ENCODE measurements at regions not wholly inside any gene's neighbourhood (a gene's known extent, or its start where the extent isn't known, plus 50 kb on each side); places are given as distances from the start of the nearest gene placed in this dataset.
"Not testable (repeated sequence)": the region's sequence is repeated elsewhere in the genome, so short reads cannot be mapped to it uniquely, and the experiment has no call there.

DNA sequence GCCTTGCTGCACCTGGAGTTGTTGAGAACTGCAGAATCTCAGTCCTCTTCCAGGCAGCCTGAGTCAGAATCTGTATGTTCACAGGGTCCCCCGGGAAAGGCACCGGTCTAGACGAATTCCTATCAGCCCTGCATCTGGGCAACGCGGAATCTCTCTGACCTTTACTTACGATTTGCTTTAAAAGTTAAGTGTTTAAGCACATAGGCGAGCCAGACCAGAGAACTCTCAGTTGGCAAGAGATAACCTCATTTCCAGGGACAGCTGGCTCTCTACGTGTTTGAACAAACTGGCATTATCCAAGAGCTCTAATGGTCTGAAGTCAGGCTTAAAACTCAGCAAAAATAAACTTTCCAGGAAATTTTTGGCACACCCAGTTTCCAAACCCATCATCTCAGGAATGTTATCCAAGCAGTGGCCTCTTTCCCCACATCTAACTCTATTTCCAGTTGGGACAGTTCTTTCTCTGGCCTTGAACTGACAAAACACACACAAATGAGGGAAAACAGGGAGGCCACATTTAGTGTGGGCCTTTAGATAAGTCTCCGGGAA, 53.4 kb downstream of the HES1 start:
- DNase-seq (ENCODE audit: insufficient read length, low spot score) (no peak), FAIRE-seq (no peak)
- TF ChIP-seq POLR2A (IDR thresholded peaks at IDR 0.05; ENCODE audit: low read depth, low read length), result no peak

DNA sequence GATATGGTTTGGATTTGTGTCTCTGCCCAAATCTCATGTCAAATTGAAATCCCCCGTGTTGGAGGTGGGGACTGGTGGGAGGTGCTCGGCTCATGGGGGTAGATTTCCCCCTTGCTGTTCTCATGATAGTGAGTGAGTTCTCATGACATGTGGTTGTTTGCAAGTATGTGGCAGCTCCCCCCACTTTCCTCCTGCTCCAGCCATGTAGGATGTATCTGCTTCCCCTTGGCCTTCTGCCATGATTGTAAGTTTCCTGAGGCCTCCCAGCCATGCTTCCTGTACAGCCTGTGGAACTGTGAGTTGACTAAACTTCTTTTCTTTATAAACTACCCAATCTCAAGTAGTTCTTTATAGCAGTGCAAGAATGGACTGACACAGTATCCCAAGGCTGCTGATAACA, 55.9 kb downstream of the HES1 start:
- DNase-seq (ENCODE audit: insufficient read length, low spot score); FAIRE-seq: not testable (repeated sequence)

DNA sequence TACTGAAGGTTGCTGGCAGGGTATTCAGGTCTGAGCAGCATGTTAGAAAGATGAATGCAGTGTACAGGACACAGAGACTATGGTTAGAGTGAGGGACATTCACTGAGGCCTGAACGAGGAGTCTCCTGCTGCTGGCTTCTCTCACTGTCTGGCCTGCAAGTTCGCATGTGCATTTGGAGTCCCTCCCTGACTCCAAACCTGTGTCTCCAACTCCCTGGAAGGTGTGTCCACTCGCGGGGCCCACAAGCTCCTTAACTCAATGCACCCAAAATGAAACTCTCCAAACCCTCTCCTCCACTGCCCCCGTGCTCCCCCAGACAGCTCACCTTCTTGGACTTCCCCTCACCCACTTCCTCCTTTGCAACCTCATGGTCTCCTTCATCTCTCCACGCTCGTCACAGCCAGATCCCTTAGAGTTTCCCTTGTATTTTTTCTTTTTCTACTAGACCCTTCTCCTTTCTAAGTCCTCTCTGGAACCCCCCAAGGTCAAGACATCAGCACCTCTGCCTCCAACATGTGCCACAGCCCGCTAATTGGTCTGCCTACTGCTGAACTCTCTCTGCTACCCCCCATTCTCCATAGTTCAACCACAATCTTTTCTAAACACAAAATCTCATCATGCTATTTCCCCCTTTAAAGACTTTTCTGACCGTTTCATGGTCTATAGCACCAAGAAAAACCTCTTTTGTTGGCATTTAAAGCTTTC, 58.3 kb downstream of the HES1 start:
- TF ChIP-seq POLR2A (IDR thresholded peaks at IDR 0.05; ENCODE audit: low read depth, low read length), result no peak
- DNase-seq (ENCODE audit: insufficient read length, low spot score) (no peak), FAIRE-seq (no peak)

DNA sequence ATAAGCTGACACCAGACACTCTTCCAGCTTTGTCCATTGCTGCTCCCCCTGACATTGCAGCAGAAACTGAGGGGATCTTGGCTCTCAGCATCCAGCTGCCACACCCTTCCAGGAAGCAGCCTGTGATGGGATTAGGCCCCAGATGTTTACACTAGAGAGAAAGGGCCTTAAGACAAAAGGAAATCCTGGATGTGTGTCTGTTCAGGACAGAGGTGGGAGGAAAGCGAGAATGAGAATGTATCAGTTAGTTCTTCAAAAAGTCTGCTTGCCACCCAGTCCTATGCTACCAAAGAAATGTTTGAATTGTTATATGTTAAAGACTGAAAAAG, 58.8 kb downstream of the HES1 start:
- DNase-seq (ENCODE audit: insufficient read length, low spot score) (no peak), FAIRE-seq (no peak)
- TF ChIP-seq POLR2A (IDR thresholded peaks at IDR 0.05; ENCODE audit: low read depth, low read length), result no peak

DNA sequence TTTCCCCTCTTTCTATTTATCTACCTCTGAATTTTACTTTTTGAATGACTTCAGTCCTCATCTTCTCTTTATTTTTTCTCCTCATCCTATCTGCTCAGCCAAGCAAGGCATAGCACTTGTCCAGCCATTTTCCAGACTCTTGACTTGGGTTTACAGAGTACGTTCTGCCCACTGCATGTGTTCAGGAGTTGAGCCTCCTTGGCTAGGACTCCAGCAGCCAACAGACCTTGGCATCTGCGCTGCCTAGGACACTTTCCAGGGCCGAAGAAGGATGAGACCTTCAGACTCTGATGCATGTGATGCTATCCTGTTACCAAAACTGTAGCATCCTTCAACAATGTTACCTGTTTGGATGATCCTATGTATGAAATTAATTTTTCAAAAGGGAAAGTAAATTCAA, 59.7 kb downstream of the HES1 start:
- no peak for DNase-seq (ENCODE audit: insufficient read length, low spot score)
- FAIRE-seq, result no peak
- TF ChIP-seq POLR2A (IDR thresholded peaks at IDR 0.05; ENCODE audit: low read depth, low read length), result no peak

DNA sequence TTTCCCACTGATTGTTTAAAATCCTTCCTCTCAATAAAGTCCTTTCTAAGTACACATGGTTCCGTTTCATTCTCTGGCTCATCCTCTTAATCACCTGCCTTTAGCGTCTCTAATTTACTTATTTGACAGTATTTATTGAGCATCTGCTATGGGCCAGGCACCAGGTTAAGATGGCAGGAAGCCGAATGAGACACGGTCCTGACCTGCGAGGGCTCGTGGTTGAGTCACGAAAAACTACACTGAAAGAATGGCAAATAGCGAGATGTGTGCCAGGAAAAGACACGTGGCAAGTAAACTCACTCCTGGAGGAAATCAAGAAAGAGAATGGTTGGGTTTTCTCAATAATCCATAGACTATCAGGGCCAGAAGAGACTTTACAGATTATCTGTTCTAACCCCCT, 60.9 kb downstream of the HES1 start:
- FAIRE-seq (no peak), DNase-seq (ENCODE audit: insufficient read length, low spot score) (no peak)
- no peak for TF ChIP-seq POLR2A (IDR thresholded peaks at IDR 0.05; ENCODE audit: low read depth, low read length)

DNA sequence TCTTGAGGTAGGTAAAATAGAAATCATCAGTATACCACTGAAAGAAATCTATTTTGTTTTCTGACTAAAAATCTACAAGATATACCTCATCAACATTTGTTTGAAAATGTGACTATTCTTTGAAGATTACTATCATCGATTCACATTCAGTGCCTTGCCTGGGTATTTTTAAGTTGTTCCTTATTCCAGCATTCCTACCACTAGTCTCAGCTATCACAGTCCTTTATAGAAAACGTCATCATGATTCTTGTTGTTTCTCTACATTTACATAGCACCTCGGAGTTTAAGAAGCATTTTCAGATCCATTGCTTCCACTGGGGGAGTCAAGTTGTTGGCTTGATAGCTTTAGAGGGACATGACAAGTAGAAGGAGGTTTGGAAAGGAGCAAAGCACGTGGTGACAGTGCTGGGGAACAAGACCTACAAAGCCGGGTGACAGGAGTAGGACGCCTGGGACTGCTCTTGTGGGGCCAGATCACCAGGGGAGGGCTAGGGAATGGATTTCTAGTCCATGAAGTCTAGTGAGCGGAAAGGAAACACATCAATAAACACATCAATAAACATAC, 61.5 kb downstream of the HES1 start:
- FAIRE-seq (no peak), DNase-seq (ENCODE audit: insufficient read length, low spot score) (no peak)
- TF ChIP-seq POLR2A (IDR thresholded peaks at IDR 0.05; ENCODE audit: low read depth, low read length), result no peak

DNA sequence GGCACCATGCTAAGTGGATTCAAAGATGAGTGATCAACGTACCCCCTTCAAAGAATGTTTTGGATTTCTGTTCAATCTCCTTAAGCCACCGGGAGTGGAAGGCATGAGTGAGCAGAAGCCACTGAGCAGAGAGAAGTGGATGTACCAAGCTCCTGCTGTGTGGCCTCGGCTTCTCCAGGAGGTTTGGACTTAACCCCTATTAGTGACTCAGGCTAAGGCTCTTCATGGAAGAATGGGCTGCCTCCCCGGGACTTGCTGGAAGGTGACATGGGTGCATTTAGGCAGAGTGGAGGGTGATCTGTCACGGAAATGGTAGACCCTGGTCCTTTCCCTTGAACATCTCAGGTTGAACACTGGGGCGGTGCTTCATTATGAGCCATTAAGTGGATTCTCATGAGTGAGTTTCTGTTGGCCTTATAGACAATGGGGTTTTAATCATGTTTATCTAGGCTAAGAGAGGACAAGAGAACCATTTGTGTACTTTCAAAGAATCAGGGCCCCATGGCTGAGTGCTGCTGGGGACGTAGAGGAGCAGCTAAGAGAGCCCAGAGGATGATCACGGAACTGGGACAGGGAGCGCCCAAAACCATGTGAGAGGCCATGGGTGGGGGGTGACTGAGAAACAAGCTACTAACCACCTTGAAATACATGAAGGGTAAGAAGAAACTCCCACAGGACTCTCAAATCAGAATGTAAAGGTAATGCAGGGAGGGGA, 62.2 kb downstream of the HES1 start:
- TF ChIP-seq POLR2A (IDR thresholded peaks at IDR 0.05; ENCODE audit: low read depth, low read length), result no peak
- FAIRE-seq (no peak), DNase-seq (ENCODE audit: insufficient read length, low spot score) (no peak)

DNA sequence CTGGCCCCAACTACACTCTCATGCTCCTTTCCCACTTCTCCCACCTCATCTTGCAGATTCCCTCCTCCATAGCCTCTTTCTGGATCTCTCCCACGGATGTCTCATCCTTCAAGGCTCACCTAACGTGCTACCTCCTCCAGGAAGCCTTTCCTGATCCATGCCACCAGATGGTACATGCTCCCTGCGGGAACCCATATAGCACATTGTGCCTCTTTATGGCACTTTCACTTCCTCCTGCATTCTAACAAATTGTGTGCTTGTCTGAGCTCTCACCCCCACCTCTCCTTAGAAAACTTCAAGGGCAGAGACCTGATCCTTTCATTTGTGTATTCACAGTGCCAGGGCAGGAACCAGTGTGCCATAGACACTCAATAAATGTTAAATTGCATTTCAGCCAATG, 63.0 kb downstream of the HES1 start:
- TF ChIP-seq POLR2A (IDR thresholded peaks at IDR 0.05; ENCODE audit: low read depth, low read length), result no peak
- FAIRE-seq, result no peak
- no peak for DNase-seq (ENCODE audit: insufficient read length, low spot score)

DNA sequence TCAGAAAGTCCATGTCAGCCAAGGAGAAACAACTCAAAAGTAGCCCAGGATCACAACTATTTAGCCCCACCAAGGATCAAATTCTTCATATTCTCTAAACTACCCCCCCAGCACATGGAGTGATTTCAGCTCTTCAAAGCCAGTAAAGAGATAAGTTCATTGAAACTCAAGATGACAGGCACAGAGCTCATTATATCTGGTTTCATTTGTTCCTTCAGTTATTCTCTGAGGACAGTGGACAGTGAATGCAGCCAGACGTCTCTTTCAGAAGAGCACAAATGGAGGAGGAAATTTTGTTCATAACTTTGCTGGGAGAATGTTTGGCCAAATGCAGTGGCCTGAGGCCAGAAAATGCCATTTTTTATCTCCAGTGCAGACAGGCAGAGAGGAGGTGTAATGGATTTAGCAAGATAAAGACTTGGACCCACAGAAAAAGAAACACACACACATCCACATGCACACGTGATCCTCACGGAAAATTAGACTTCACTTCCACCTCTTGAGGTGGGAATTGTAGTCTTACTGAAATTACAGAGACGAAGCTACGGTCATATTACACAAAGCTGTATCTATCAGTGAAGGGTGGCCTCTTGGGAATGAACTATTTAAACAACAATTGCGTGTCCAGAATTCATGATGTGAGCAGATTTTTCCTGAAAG, 64.6 kb downstream of the HES1 start:
- no peak for TF ChIP-seq POLR2A (IDR thresholded peaks at IDR 0.05; ENCODE audit: low read depth, low read length)
- no peak for FAIRE-seq
- no peak for DNase-seq (ENCODE audit: insufficient read length, low spot score)

DNA sequence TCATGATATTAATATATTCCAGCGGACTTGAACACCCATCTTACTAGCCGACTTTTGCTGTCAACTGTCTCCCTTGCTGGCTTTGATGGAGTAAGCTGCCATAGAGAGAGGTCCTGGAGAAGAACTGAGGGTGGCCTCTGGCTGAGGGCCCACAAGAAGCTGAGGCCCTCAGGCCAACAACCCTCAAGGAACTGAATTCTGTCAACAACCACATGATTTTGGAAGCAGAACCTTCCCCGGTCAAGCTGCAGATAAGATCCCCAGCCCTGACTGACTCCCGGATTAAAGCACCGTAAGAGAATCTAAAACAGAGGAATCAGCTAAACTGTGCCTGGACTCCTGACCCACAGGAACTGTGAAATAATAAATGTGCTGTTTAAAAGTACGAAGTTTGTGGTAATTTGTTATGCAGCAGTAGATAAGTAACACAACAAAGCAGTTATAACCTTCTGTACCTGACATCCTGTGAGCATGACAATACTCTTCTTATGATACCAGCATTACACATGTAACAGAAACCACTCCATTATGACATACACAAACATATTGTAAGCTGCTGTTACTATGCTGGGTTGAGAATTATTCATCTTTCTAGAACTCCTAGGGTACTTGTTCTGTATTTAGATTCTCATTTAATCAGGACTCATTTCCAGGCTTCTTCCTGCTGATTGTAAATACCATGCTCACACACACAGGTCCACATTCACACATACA, 66.2 kb downstream of the HES1 start:
- no peak for FAIRE-seq
- TF ChIP-seq POLR2A (IDR thresholded peaks at IDR 0.05; ENCODE audit: low read depth, low read length), result no peak
- no peak for DNase-seq (ENCODE audit: insufficient read length, low spot score)

DNA sequence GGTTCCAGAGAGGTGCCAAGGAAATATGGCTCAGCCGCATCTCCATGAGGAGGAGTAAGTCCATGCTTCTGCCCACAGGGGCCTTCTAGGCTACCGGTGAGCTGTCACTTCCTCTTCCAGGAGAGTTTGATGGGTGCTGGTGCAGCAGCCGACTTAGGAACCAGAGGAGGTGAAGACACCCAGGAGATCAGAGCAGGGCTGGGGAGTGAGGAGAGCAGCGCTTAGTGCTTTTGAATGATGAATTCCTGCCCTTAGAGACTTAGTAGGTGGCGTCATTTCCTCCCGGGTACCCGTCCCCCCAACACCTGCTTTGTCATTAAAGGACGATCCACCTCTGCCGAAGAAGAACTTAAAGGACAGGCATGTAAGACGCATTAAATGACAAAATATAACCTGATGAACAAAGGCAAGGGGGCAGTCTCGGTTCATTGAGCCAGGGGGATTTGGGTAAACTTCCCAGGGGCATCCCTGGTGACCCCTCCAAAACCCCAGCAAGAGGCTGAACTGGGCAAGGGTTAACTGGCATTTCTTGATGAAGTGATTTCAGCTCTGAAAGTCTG, 67.6 kb downstream of the HES1 start:
- DNase-seq (ENCODE audit: insufficient read length, low spot score), result no peak
- FAIRE-seq, result no peak
- no peak for TF ChIP-seq POLR2A (IDR thresholded peaks at IDR 0.05; ENCODE audit: low read depth, low read length)
